Dendritic cell treated with granulocyte-macrophage colony-stimulating factor and Interleukin-4, amounts not matched to agents 40 ng/mL and 50 ng/mL, for 4 days (primary cell): ENCODE measurements at regions not wholly inside any gene's neighbourhood (a gene's known extent, or its start where the extent isn't known, plus 50 kb on each side); places are given as distances from the start of the nearest gene placed in this dataset.

Experiments used
- H3K27ac Mint-ChIP-seq: one replicate; pipeline ENCODE4 v1.8.0; 2022; ENCODE audit warnings: mild to moderate bottlenecking, mixed read lengths
- H3K27me3 Mint-ChIP-seq: one replicate; pipeline ENCODE4 v1.8.0; 2022; ENCODE audit warnings: mild to moderate bottlenecking, mixed read lengths
- H3K36me3 Mint-ChIP-seq: one replicate; pipeline ENCODE4 v1.8.0; 2022; ENCODE audit warnings: low read depth, mixed read lengths
- H3K4me1 Mint-ChIP-seq: one replicate; pipeline ENCODE4 v1.8.0; 2022; ENCODE audit warnings: low read depth, mixed read lengths
- H3K4me3 Mint-ChIP-seq: one replicate; pipeline ENCODE4 v1.8.0; 2022; ENCODE audit warnings: mild to moderate bottlenecking, moderate library complexity, mixed read lengths
- H3K9me3 Mint-ChIP-seq: one replicate; pipeline ENCODE4 v1.8.0; 2022; ENCODE audit warnings: mixed read lengths
- intact Hi-C: fragments of 100-400 bp; cut with micrococcal nuclease; formaldehyde crosslinking; loops from one replicate; pipeline ENCODE4 v1.15.0; 2022

- peaks cover 14% of the 10 kb centered on the region for H3K27me3 Mint-ChIP-seq
- no peaks in the 10 kb centered on the region for H3K4me1 Mint-ChIP-seq
- no peak overlapping the region for H3K4me3 Mint-ChIP-seq
- no peak overlapping the region for H3K27ac Mint-ChIP-seq
- H3K36me3 Mint-ChIP-seq: no peaks in the 10 kb centered on the region
- H3K9me3 Mint-ChIP-seq: no peaks in the 10 kb centered on the region
- intact Hi-C loops: no loop called here
These were observed 72.5 kb downstream of the C16orf95 start for GRCh38 chr16:87244636-87245197.

GRCh38 chr16:87245511-87245910 is 71.7 kb downstream of the C16orf95 start:
- Mint-ChIP-seq H3K27me3 (peaks cover 13% of the 10 kb centered on the region), H3K4me1 (no peaks in the 10 kb centered on the region), H3K27ac (no peak overlapping the region), H3K4me3 (no peak overlapping the region), H3K9me3 (no peaks in the 10 kb centered on the region), H3K36me3 (no peaks in the 10 kb centered on the region)
- intact Hi-C loops: no loop called here

- no peak overlapping the region for H3K4me3 Mint-ChIP-seq
- H3K36me3 Mint-ChIP-seq: no peaks in the 10 kb centered on the region
- H3K27me3 Mint-ChIP-seq: peaks cover 7% of the 10 kb centered on the region
- no peaks in the 10 kb centered on the region for H3K4me1 Mint-ChIP-seq
- H3K9me3 Mint-ChIP-seq: no peaks in the 10 kb centered on the region
- no peak overlapping the region for H3K27ac Mint-ChIP-seq
- intact Hi-C loops: no loop called here
These were observed 70.7 kb downstream of the C16orf95 start for GRCh38 chr16:87246269-87247065.

- no peaks in the 10 kb centered on the region for H3K4me1 Mint-ChIP-seq
- H3K36me3 Mint-ChIP-seq: no peaks in the 10 kb centered on the region
- H3K27me3 Mint-ChIP-seq: peaks cover 4% of the 10 kb centered on the region
- intact Hi-C loops: no loop called here
- no peak overlapping the region for H3K27ac Mint-ChIP-seq
- no peak overlapping the region for H3K4me3 Mint-ChIP-seq
- H3K9me3 Mint-ChIP-seq: no peaks in the 10 kb centered on the region
These were observed 68.5 kb downstream of the C16orf95 start for GRCh38 chr16:87248714-87249113.

GRCh38 chr16:87249425-87249824 is 67.8 kb downstream of the C16orf95 start:
- Mint-ChIP-seq H3K4me3 (no peak overlapping the region), H3K36me3 (no peaks in the 10 kb centered on the region), H3K27me3 (peaks cover 4% of the 10 kb centered on the region), H3K27ac (no peak overlapping the region), H3K9me3 (no peaks in the 10 kb centered on the region), H3K4me1 (no peaks in the 10 kb centered on the region)
- intact Hi-C loops: no loop called here

- Mint-ChIP-seq H3K9me3 (no peaks in the 10 kb centered on the region), H3K27me3 (peaks cover 2% of the 10 kb centered on the region), H3K4me1 (no peaks in the 10 kb centered on the region), H3K27ac (no peak overlapping the region), H3K36me3 (no peaks in the 10 kb centered on the region), H3K4me3 (no peak overlapping the region)
- intact Hi-C loops: no loop called here
These were observed 66.7 kb downstream of the C16orf95 start for GRCh38 chr16:87250431-87250960.

GRCh38 chr16:87252269-87252970 is 64.8 kb downstream of the C16orf95 start:
- H3K27ac Mint-ChIP-seq: no peak overlapping the region
- intact Hi-C loops: no loop called here
- H3K27me3 Mint-ChIP-seq: peaks cover 2% of the 10 kb centered on the region
- H3K4me3 Mint-ChIP-seq: no peak overlapping the region
- H3K36me3 Mint-ChIP-seq: no peaks in the 10 kb centered on the region
- no peaks in the 10 kb centered on the region for H3K9me3 Mint-ChIP-seq
- H3K4me1 Mint-ChIP-seq: no peaks in the 10 kb centered on the region
